ENCODE measurements at regions not wholly inside any gene's neighbourhood (a gene's known extent, or its start where the extent isn't known, plus 50 kb on each side); places are given as distances from the start of the nearest gene placed in this dataset.
A peak's percentile ranks its signal among the peaks of the same experiment; 100 is the strongest.

- Mint-ChIP-seq H3K36me3 (no peaks in the 10 kb centered on the region), H3K4me3 (no peak overlapping the region), H3K27ac (no peak overlapping the region), H3K9me3 (no peaks in the 10 kb centered on the region), H3K4me1 (ENCODE audit: low read depth) (no peaks in the 10 kb centered on the region), H3K27me3 (no peaks in the 10 kb centered on the region)
- ChIA-PET POLR2A (no interaction called here), CTCF (no interaction called here)
- intact Hi-C loops (cut with micrococcal nuclease): no loop called here
- DNase-seq: no peak
These were observed 54.7 kb upstream of the JDP2 start for GRCh38 chr14:75373133-75373532.

GRCh38 chr14:75373616-75374015 is 54.2 kb upstream of the JDP2 start:
- no peaks in the 10 kb centered on the region for H3K4me1 Mint-ChIP-seq (ENCODE audit: low read depth)
- intact Hi-C loops (cut with micrococcal nuclease): no loop called here
- H3K36me3 Mint-ChIP-seq: no peaks in the 10 kb centered on the region
- ChIA-PET CTCF (no interaction called here), POLR2A (no interaction called here)
- H3K9me3 Mint-ChIP-seq: no peaks in the 10 kb centered on the region
- no peak for DNase-seq
- no peaks in the 10 kb centered on the region for H3K27me3 Mint-ChIP-seq
- H3K27ac Mint-ChIP-seq: no peak overlapping the region
- H3K4me3 Mint-ChIP-seq: no peak overlapping the region

GRCh38 chr14:75374911-75375310 is 52.9 kb upstream of the JDP2 start:
- no peaks in the 10 kb centered on the region for H3K9me3 Mint-ChIP-seq
- CTCF ChIA-PET: no interaction called here
- POLR2A ChIA-PET: no interaction called here
- intact Hi-C loops (cut with micrococcal nuclease): no loop called here
- no peak overlapping the region for H3K4me3 Mint-ChIP-seq
- DNase-seq: no peak
- H3K27ac Mint-ChIP-seq: no peak overlapping the region
- no peaks in the 10 kb centered on the region for H3K4me1 Mint-ChIP-seq (ENCODE audit: low read depth)
- H3K36me3 Mint-ChIP-seq: no peaks in the 10 kb centered on the region
- no peaks in the 10 kb centered on the region for H3K27me3 Mint-ChIP-seq

- Mint-ChIP-seq H3K27ac (no peak overlapping the region), H3K4me3 (no peak overlapping the region), H3K4me1 (ENCODE audit: low read depth) (no peaks in the 10 kb centered on the region), H3K36me3 (no peaks in the 10 kb centered on the region), H3K9me3 (no peaks in the 10 kb centered on the region), H3K27me3 (no peaks in the 10 kb centered on the region)
- peak; percentile 24 for DNase-seq
- POLR2A ChIA-PET: no interaction called here
- CTCF ChIA-PET: no interaction called here
- intact Hi-C loops (cut with micrococcal nuclease): no loop called here
These were observed 51.8 kb upstream of the JDP2 start for GRCh38 chr14:75375983-75376382.

All from activated CD4-positive, alpha-beta memory T cell treated with anti-CD3 and anti-CD28 coated beads for 36 hours (primary cell).